NCI-H128 (cell line): ENCODE measurements at regions not wholly inside any gene's neighbourhood (a gene's known extent, or its start where the extent isn't known, plus 50 kb on each side); places are given as distances from the start of the nearest gene placed in this dataset.
"Not testable (repeated sequence)": the region's sequence is repeated elsewhere in the genome, so short reads cannot be mapped to it uniquely, and the experiment has no call there.

Source experiments
- DNase-seq: peaks from one replicate; lab custom pipeline; 2025; ENCODE audit not compliant: unreplicated experiment; lab: John Stamatoyannopoulos, UW

DNA sequence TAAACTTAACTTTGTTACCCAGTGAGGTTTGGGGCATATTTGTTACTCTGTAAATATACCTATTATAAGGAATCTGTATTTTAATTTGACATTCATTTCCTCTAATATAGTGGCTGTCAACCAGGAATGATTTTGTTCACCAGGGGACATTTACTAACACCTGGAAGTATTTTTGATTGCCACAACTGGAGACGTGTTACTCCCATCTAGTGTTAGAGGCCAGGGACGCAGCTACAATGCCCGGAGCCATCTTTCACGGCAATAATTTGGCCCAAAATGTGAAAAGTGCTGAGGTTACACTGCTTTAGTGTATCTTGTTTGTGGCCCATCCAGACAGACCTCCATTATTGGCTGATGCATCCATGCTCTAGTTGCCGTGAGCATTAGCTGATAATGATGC, 881.3 kb upstream of the ATXN7L3B start:
- DNase-seq = no peak

DNA sequence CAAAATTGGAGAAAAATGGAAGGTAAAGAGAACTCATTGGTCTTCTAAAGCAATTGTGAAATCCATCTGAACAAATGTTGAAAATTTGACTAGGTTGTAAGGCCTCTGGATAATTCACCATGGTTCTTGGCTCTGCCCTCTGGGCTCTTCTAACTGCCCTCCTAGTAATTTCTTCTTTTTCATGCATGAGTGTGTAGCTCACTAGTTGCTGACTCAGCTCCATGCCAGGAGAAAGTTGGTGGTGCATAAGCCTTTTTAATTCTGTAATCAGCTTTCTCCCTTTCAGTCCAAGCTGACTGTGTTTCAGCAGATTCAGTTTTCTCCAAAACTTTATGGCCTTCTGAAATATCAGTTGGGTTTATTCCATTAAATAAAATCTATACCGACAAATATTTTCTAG, 877.8 kb upstream of the ATXN7L3B start:
- no peak for DNase-seq

DNA sequence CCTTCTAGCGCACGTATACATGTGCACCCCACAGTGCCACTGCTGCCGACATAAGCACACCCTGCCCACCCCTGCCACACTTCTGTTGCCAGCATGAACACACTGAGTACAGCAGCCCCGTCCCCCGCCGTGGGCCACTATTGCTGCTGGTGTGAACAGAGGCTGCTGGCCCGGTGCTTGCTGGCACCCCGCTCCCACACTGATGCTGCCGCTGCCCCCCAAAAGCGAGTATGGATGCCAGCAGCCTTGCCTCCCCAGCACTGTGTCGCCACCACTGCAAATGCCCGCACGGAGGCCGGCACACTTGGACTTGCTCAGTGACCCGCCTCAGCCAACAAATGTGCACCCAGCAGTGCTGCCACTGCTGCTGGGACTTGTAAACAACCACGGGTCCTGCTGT, 872.4 kb upstream of the ATXN7L3B start:
- DNase-seq = no peak

DNA sequence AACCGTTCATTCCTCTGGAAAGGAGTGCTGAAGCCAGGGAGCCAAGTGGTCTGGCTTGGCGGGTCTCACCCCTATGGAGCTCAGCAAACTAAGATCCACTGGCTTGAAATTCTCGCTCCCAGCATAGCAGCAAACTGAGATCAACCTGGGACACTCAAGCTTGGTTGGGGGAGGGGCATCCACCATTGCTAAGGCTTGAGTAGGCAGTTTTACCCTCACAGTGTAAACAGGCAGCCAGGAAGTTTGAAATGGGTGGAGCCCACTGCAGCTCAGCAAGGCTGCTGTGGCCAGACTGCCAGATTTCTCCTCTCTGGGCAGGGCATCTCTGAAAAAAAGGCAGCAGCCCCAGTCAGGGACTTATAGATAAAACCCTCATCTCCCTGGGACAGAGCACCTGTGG, 866.1 kb upstream of the ATXN7L3B start:
- DNase-seq = not testable (repeated sequence)

DNA sequence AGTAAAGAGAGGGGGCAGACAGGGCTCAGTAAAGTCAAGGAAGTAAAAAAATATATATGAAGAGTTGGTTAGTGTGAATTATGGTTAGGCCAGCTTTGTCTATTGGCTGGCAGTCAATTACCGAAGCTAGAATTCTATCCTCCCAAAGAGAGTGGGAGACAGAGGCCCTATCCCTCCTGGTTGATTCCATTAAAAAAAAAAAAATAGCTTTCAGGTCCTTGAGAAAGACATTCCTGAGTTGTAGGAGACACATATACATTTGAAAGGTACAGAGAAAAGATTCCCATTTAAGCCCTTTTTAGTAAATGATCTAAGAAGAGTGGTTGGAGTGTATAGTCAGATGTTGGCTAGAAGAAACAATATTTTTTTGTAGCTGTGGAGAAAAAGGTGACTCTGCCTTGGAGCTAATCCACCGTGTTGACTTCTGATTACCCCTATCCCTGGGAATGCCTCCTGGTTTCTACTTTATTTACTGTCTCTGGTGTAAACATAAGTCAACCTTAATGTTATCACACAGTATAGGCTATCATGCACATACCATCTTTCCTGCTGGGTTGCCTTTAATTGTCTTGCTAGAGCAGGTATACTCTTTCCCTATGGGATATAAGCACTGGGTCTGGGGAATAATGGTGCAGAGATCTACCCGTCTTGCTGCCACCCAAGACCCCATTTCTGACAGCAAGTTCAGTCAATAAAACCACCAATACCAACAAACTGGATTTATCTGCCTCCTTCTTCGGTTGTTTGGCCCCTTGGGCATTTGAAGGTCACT, 859.9 kb upstream of the ATXN7L3B start:
- DNase-seq = no peak

DNA sequence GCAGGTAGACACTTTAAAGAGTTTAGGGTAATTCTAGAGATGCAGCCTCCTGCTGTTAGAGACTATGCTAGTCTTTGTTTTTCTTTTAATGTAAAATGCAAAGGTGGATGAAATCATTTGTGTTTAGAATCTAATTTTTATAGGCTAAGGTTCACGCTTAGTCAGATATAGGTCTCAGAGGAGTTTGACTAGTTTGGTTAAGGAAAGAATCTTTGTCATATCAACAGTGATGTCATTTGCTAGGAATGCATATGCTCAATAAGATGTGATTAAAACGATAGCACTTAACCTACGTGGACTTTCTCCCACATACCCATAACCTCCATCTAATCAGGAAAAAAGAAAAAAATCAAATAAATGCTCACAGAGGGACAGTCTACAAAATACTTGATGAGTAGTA, 859.3 kb upstream of the ATXN7L3B start:
- DNase-seq = no peak

DNA sequence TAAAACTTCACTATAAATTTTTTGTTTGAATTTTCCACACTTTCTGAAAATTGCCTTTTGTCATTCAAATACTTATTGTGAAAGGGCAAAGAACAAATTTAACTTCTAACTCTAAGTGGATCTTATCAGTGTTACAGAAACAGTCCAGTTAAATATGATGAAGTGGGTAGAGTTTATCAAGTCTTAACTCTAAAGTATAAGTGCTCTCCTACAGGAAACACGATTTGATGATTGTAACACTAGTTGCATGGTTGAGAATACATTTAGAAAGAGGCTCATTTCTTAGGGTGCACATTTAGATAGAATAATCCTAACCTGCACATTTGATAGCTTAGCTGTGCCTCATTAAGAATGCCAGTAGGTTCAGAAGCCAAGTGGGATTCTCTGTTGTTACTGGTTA, 838.3 kb upstream of the ATXN7L3B start:
- DNase-seq = no peak

DNA sequence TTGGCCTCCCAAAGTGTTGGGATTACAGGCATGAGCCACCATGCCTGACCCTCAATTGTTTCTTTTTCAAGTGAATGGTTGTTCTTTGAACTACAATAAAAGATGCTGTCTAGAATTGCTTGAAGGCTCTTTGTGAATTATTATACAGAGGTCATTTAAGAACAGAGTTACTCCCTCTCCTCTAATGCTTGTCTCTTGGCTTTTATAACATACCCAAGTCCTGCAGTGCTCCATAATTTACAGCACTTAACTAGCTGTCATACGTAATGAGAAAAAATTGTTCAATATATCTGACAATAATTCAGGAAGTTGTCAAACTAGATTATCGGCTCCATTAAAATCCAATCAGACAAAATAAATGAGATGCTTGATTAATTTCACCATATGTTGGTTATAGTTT, 823.0 kb upstream of the ATXN7L3B start:
- DNase-seq = no peak

DNA sequence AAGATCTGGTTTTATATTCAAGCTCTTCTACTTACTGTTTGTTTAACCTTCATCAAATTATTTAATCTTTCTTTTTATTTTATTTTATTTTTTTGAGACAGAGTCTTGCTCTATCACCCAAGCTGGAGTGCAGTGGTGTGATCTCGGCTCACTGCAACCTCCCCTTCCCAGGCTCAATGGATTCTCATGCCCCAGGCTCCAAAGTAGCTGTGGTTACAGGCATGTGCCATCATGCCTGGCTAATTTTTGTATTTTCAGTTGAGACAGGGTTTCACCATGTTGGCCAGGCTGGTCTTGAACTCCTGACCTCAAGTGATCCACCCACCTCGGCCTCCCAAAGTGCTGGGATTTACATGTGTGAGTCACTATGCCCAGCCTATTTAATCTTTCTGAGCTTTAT, 821.5 kb upstream of the ATXN7L3B start:
- DNase-seq = not testable (repeated sequence)

DNA sequence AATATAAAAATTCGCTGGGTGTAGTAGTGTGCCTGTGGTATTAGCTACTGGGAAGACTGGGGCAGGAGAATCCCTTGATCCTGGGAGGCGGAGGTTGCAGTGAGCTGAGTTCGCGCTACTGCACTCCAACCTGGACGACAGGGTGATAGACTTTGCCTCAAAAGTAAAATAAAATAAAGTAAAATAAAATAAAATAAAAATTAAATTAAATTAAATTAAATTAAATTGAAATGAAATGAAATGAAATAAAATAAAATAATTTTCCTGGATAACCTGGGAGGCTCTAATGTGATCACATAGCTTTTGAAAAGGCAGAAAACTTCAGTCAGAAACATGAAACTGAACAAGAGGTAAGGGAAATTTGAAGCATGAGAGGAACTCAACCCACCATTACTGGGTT, 818.4 kb upstream of the ATXN7L3B start:
- DNase-seq = no peak

DNA sequence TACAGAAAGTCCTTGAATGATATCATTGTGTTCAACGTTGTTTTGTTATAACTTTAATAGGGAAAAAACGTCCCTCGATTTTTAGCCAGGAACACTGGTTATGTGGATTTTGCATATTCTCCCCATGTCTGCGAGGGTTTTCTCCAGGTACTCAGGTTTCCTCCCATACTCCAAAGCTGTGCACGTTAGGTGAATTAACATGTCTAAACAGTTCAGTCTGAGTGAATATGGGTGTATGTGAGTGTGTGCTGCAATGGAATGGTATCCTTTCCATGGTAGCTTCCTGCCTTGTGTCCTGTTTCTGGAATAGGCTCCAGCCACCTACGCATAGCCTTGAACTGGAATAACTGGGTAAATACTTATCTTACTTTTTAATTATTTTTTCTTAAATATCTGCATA, 810.8 kb upstream of the ATXN7L3B start:
- no peak for DNase-seq

DNA sequence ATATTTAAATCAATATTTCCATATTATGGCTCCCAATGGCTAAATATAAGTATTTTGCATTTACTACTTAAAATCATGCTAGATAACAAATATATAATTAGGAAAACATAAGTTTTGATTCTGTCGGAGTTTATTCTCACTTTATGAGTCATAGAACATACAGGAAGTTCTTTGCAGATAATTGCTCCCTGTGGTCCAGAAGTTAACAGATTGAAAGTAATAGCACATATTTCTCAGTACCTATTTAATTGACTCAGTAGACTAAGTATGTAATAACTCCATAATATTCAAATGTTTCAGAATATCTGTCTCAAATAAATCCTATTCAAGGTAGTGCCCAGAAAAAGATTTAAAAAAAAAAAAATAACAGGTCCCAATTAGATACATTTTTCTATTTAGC, 806.0 kb upstream of the ATXN7L3B start:
- DNase-seq = no peak

DNA sequence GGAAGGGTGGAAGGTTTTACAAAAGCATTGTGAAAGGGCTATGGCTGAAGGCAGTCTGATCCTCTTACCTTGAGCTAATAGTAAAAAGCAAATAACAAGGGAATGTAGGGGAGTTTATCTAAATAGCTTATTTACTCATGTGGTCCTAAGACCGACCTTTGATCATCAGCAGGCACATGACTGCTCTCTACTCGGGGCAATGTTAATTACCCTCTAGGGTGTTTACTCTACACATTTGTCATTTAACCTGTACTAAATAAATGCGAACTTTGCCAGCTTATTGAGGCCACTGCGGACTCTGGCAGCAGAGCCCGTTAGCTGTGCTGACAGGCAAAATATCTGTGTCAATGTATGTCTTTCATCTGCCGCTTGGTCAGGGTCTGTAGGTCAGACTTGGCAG, 768.3 kb upstream of the ATXN7L3B start:
- DNase-seq = no peak

DNA sequence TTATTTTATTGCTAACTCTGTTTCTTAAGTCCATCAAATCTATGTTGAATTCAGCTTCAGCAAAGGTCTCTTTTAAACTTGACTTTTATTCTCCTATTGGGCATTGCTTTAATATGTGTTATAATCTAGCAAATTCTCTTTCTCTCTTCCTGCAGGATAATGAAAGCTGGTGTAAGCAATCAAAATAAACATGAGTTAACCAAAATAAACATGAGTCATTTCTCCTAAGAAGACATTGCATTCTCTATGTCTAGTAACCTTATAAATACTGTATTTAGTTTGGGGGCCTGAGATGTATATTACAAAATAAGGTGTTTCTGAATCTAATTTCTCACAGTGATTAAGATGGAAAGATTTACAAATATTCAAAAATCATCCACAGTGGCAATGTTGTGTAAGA, 739.1 kb upstream of the ATXN7L3B start:
- no peak for DNase-seq

DNA sequence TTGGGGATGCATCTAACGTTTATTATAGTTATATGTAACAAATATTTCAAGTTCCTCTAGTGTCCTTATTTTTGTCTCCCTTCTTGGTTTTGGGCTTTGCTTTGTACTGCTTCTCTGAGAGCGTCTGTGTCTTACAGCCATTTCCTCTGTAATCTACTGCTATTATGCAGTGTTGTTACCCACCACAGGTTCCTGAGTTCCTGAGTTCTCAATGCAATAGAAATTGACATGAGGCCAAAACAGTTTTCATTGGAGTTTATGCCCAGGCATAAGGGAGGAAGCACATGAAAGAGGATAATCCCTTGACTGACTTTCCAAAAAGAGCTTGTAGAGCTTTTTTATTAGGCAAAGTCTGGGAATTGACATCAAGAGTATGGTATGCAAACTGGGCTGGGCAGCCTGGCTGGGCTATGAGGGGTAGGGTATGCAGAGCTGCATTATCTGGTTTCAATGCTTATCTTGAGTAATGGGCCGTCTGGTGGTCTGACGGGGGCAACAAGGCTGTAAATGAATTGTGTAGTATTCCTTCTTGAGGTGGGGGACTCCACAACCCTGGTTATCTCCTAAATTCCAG, 722.5 kb upstream of the ATXN7L3B start:
- no peak for DNase-seq

DNA sequence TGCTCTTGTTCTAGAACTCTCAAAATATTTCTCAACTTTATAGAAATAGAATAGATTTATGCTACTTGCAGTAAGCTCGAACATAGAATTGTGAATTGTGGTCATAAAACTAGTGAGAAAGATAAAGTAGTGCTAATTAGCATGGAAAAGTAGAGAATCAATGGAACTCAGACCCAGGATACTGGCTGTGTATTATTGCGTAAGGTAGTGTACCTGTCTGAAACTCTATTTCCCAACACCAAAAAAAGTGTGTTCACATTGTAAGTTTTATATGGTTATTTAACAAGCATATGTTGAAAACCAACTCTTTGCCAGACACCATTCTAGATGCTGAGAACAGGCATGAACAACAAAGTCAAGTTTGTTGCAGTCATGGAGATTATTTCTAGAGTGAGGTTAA, 720.5 kb upstream of the ATXN7L3B start:
- no peak for DNase-seq

DNA sequence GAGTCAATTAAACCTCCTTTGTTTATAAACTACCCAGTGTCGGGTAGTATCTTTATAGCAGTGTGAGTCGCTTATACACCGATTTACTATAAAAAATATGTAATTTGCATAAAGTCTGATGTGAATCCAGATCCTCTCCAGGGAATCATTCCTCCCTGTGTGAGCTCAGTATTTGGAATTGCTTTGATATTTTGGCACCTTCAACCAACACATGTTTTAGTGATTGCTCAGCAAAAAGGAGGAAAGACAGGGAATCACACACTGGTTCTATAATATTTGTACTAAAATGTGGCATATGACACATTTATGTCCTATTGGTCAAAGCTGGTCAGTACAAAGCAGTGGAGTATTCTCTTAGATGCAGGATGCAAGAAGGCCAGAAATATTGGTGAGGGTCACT, 703.9 kb upstream of the ATXN7L3B start:
- no peak for DNase-seq

DNA sequence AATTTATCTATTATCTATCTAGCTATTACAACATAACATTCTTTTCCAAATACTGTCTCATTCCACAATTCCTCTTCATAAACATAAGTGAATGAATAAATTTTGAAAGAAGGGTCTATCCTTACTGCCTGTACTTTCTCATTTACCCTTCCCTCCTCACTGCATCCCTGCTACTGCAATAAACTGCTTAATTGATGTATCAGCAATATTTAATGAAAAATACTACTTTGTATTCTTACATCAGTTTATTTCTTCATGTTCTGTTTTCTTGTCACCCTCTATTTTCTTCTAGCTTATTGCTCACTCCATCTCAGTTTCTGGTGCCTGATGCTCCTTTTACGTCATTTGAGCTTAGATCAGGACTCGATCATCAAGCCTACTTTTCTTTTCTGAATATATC, 695.7 kb upstream of the ATXN7L3B start:
- DNase-seq = no peak

DNA sequence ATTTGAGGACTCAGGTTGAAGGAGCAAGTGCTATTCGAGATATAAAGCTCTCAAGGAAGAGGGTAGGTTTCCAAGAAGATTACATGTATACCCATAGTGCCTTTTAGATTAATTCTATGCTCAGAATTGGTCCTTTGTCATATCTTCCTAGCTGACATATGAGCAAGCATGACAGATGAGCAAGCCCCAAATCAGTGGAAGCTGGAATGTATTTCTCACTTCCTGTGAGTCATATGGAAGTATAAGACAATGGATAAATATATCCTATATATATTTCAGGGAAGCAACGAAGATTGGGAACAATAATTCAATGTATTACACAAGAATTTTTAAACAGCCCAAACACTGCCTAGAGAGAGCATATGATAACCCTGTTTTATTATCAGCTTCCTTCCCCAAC, 674.1 kb upstream of the ATXN7L3B start:
- DNase-seq = no peak

DNA sequence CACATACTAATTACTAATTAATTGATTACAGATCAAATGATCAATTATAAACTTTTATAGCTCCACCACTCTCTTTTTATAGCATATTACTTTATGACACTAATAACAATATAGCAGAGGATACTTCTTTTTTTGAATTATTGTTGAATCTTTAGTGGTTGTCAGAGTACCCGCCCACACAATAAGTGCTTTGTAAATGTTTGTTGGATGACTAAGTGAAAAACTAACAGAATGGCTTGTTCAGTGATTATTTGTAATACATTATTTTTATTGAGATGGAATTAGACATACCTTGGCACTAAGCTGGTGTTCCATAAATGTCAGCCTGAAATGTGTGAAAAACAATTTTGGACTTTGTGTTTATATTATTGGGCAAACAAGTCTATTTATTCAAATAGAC, 670.5 kb upstream of the ATXN7L3B start:
- no peak for DNase-seq

DNA sequence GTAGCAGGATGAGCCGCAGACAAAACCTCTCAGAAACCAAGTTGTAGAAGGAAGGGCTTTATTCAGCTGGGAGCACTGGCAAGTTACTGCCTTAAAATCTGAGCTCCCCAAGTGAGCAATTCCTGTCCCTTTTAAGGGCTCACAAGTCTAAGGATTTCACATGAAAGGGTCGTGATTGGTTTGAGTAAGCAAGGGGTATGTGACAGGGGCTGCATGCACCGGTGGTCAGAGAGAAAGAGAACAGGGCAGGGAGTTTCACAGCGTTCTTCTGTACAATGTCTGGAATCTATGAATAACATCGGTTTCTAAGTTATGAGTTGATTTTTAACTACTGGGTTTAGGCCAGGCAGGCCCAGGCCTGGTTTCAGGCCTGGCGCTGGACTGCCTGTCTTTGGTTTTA, 660.3 kb upstream of the ATXN7L3B start:
- not testable (repeated sequence) for DNase-seq

DNA sequence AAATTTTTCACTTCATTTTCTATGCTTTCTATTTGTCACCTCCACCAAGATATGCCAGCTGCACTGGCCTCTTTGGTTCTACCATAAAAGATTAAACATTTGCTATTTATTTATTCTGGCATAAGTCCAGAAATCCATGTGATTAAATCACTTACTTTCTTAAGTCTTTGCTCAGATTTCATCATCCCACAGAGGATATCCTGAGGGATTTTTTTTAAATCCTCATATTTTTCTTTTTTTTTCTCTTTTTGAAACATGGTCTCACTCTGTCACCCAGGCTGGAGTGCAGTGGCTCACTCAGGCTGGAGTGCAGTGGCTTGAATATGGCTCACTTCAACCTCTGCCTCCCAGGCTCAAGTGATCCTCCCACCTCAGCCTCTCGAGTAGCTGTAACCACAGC, 645.4 kb upstream of the ATXN7L3B start:
- DNase-seq = no peak

DNA sequence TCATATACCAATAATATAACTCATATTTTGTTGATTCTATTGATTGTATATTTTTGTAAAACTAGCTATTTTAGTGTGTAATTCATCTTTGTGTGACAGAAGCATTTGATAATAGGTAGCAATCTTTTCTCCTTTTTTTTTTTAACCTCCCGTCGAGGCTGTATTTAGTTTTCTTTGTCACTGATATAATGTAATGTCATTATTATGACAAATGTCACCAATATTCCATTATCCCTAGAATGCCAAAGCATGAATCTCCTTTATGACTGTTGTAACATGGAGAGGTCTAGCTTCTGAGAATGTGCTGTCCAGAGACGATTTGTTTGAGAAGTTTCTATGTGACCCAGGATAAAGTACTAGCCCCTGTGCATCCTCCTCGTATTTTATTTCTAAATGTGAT, 639.0 kb upstream of the ATXN7L3B start:
- DNase-seq = no peak
